ENCODE measurements at regions not wholly inside any gene's neighbourhood (a gene's known extent, or its start where the extent isn't known, plus 50 kb on each side); places are given as distances from the start of the nearest gene placed in this dataset.
"Not testable (repeated sequence)": the region's sequence is repeated elsewhere in the genome, so short reads cannot be mapped to it uniquely, and the experiment has no call there.

GRCh38 chr20:22062874-22063273, 357.4 kb downstream of the PAX1 start:
- no peak for DNase-seq (ENCODE audit: extremely low read depth in 1 of 11, low read depth in 9 of 11, low spot score in 4 of 11)

- DNase-seq (ENCODE audit: extremely low read depth in 1 of 11, low read depth in 9 of 11, low spot score in 4 of 11): no peak
Observed at GRCh38 chr20:22060610-22061009, 355.1 kb downstream of the PAX1 start.

GRCh38 chr20:22058746-22059145, 353.3 kb downstream of the PAX1 start:
- no peak for DNase-seq (ENCODE audit: extremely low read depth in 1 of 11, low read depth in 9 of 11, low spot score in 4 of 11)

- no peak for DNase-seq (ENCODE audit: extremely low read depth in 1 of 11, low read depth in 9 of 11, low spot score in 4 of 11)
Observed at GRCh38 chr20:22055981-22056380, 350.5 kb downstream of the PAX1 start.

- no peak for DNase-seq (ENCODE audit: extremely low read depth in 1 of 11, low read depth in 9 of 11, low spot score in 4 of 11)
Observed at GRCh38 chr20:22052025-22052650, 346.7 kb downstream of the PAX1 start.

- not testable (repeated sequence) for DNase-seq (ENCODE audit: extremely low read depth in 1 of 11, low read depth in 9 of 11, low spot score in 4 of 11)
Observed at GRCh38 chr20:22045956-22046507, 340.6 kb downstream of the PAX1 start.

GRCh38 chr20:22027423-22027822, 322.0 kb downstream of the PAX1 start:
- DNase-seq (ENCODE audit: extremely low read depth in 1 of 11, low read depth in 9 of 11, low spot score in 4 of 11): no peak

GRCh38 chr20:22020201-22020600, 314.7 kb downstream of the PAX1 start:
- DNase-seq (ENCODE audit: extremely low read depth in 1 of 11, low read depth in 9 of 11, low spot score in 4 of 11): no peak

GRCh38 chr20:22008456-22008855, 303.0 kb downstream of the PAX1 start:
- DNase-seq (ENCODE audit: extremely low read depth in 1 of 11, low read depth in 9 of 11, low spot score in 4 of 11): no peak

GRCh38 chr20:22006306-22006705, 300.8 kb downstream of the PAX1 start:
- no peak for DNase-seq (ENCODE audit: extremely low read depth in 1 of 11, low read depth in 9 of 11, low spot score in 4 of 11)

- DNase-seq (ENCODE audit: extremely low read depth in 1 of 11, low read depth in 9 of 11, low spot score in 4 of 11): no peak
Observed at GRCh38 chr20:22005535-22005934, 300.1 kb downstream of the PAX1 start.

GRCh38 chr20:22004946-22005345, 299.5 kb downstream of the PAX1 start:
- DNase-seq (ENCODE audit: extremely low read depth in 1 of 11, low read depth in 9 of 11, low spot score in 4 of 11): no peak

GRCh38 chr20:22003680-22004079, 298.2 kb downstream of the PAX1 start:
- DNase-seq (ENCODE audit: extremely low read depth in 1 of 11, low read depth in 9 of 11, low spot score in 4 of 11): no peak

GRCh38 chr20:22001886-22002285, 296.4 kb downstream of the PAX1 start:
- no peak for DNase-seq (ENCODE audit: extremely low read depth in 1 of 11, low read depth in 9 of 11, low spot score in 4 of 11)

- DNase-seq (ENCODE audit: extremely low read depth in 1 of 11, low read depth in 9 of 11, low spot score in 4 of 11): no peak
Observed at GRCh38 chr20:21995461-21995860, 290.0 kb downstream of the PAX1 start.

GRCh38 chr20:21994203-21994602, 288.7 kb downstream of the PAX1 start:
- no peak for DNase-seq (ENCODE audit: extremely low read depth in 1 of 11, low read depth in 9 of 11, low spot score in 4 of 11)

GRCh38 chr20:21982559-21982958, 277.1 kb downstream of the PAX1 start:
- no peak for DNase-seq (ENCODE audit: extremely low read depth in 1 of 11, low read depth in 9 of 11, low spot score in 4 of 11)

- DNase-seq (ENCODE audit: extremely low read depth in 1 of 11, low read depth in 9 of 11, low spot score in 4 of 11): peak in 6 of 11 donors; percentile 7 to 27 (median 18)
Observed at GRCh38 chr20:21981597-21982344, 276.3 kb downstream of the PAX1 start.

- DNase-seq (ENCODE audit: extremely low read depth in 1 of 11, low read depth in 9 of 11, low spot score in 4 of 11): no peak
Observed at GRCh38 chr20:21981179-21981578, 275.7 kb downstream of the PAX1 start.

GRCh38 chr20:21971436-21971835, 266.0 kb downstream of the PAX1 start:
- no peak for DNase-seq (ENCODE audit: extremely low read depth in 1 of 11, low read depth in 9 of 11, low spot score in 4 of 11)

GRCh38 chr20:21968486-21968885, 263.0 kb downstream of the PAX1 start:
- no peak for DNase-seq (ENCODE audit: extremely low read depth in 1 of 11, low read depth in 9 of 11, low spot score in 4 of 11)

Measured in renal cortex interstitium (tissue), 11 donors.